ENCODE measurements at regions not wholly inside any gene's neighbourhood (a gene's known extent, or its start where the extent isn't known, plus 50 kb on each side); places are given as distances from the start of the nearest gene placed in this dataset.

GRCh38 chr4:23332313-23332712 lies 557.5 kb downstream of the PPARGC1A start:
- no peak for DNase-seq

GRCh38 chr4:23327120-23327519 lies 562.7 kb downstream of the PPARGC1A start:
- DNase-seq, result no peak

GRCh38 chr4:23324021-23324690 lies 565.7 kb downstream of the PPARGC1A start:
- DNase-seq, result no peak

DNA sequence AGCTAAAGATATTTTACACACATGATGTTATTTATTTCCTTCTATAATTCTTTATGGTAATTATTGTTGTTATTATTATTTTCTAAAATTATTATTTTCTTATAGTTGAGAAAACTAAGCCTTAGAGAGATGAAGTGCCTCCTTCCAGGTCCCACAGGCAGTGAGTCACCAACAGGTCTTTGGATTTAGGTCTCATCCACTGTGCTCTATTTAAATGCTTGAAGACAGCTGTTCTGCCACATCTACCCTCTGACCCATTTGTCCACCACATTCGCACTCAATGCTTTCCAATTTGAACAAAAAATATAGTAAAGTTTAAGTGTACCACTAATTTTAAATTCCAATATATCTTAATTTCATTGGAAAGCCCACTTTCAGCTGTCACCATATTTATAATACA lies 566.4 kb downstream of the PPARGC1A start:
- DNase-seq, result no peak

- DNase-seq, result no peak
Observed at GRCh38 chr4:23322732-23323131, 567.1 kb downstream of the PPARGC1A start.

DNA sequence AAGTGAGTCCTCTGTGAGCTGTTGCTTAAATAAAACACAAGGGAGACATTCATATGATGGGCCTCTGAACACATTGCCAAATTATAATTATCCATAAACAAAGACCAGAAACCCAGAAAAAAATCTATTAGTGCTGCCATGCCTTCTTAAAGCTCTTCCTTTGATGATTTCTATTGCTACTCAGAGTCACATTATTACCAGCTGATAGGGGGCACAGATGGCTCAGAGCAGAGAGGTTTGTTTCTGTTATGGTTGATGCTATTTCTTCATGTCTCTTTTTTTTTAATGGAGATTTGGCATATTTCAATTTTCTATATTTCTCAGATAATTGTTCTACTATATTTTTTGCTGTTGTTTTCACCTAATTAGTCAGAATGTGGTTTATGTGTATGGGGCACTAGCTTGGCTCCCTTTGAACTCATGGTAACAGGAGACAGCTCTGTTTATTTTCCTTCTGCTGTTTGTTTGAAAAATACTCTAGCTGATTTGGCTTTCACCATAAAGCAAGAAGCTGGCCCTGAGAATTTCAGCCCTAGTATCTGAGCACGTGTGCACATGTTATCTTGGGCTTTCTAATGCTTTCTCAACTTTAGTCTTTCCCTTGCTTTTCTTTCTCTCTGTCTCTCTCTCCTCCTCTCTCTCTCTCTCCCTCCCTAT lies 568.8 kb downstream of the PPARGC1A start:
- DNase-seq, result no peak

DNA sequence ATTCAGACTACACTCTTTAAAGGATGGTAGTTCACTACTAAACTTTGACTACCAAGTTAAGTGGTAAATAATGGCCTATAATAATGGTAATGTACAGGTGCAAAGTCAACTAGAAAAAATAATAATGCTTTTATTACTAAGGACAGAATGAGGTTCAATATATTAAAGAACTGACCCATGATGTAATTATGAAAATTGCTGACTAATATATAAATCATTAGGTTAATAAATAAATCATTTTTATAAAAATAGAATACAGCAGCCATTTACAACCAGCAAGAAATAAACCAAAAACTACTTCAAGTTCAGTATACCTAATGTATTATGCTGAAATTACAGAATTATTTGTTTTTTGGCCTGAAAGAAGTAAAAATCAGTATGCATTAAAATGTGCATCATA lies 577.2 kb downstream of the PPARGC1A start:
- DNase-seq, result no peak

- no peak for DNase-seq
Observed at GRCh38 chr4:23311983-23312382, 577.9 kb downstream of the PPARGC1A start.

GRCh38 chr4:23305026-23305425 lies 584.8 kb downstream of the PPARGC1A start:
- DNase-seq, result no peak

GRCh38 chr4:23298371-23298770 lies 591.5 kb downstream of the PPARGC1A start:
- no peak for DNase-seq

GRCh38 chr4:23297327-23297726 lies 592.5 kb downstream of the PPARGC1A start:
- no peak for DNase-seq

DNA sequence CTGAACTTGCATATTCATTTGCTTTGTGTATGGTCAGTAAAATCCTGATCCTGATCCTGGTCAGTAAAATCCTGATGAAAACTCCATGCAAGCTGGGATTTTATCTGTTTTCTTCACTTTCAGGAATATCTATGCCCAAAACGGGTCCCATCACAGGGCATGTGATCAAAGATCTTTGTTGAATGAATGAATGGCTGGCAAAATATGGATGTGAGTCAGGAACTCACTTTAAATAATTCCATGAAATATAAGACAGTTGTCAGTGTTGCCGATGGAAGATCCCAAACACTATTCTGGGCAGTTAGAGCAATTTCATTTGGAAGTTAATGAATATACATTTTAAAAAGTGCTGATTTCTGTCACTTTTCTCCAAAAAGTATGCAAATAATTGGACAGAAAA lies 598.4 kb downstream of the GBA3 start:
- DNase-seq, result no peak

DNA sequence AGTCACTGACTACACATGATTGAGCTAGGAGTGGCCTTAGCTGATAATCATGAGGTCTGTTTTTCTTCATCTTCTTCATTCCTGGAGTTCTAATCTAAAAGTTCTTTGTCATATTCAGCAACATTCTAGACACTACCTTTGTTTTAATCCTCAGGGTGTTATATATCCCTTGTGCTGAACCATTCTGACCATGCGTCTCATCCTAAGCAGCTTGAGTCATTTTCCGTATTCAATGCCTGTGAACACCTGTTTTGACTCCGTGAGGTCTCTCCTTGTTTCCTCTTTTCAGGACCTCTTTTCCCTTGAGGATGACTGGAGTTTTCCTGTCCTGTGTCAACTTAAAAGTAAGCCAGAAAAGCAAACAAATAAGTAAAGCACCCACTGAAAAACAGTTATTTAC lies 597.9 kb downstream of the GBA3 start:
- no peak for DNase-seq

- no peak for DNase-seq
Observed at GRCh38 chr4:23279377-23279986, 586.7 kb downstream of the GBA3 start.

DNA sequence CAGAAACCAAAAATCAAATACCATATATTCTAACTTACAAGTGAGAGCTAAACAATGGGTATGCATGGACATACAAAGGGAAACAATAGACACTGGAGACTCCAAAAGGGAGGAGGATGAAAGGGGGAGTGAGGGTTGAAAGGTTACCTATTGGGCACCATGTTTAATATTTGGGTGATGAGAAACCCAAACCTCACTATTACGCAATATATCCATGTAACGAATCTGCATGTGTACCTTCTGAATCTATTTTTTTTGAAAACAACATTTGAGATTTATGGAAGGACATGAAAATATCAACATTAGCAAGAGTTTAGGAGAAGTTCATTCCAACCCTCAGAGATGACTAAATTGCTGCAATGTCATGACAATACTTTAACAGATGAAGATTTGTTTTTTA lies 586.1 kb downstream of the GBA3 start:
- DNase-seq, result no peak

- DNase-seq, result no peak
Observed at GRCh38 chr4:23276076-23276475, 583.3 kb downstream of the GBA3 start.

GRCh38 chr4:23269566-23269965 lies 576.8 kb downstream of the GBA3 start:
- no peak for DNase-seq

DNA sequence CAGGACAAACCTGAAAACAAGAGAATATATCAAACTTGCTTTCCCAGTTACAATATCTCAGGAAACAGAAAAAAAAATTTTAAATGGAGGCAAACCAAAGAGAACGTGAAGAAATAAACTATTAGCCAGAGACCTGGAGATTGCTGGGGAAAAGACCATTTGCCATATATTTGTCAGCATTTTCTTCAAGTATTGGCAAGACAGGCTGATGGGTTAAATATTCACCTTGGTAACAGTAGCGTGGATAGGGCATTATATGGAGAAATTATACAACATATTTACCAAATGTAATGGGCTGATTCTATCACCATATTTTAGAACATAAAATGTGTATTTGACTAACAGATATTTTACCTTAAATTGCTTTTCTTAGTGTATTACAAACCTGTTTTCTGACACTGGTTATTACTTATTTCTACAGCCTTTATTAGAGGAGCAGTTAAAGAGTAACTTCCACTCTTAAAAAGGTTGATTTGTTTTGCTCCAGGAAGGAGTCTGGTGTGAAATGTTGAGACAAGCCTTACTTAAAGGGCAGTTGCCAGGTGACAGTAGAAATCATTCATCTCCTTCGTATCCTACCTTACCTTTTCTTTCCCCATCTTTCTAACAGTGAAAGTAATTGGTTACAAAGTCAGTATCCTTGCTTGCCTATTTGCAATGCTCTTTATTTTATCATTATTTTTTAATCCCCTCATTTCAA lies 575.5 kb downstream of the GBA3 start:
- no peak for DNase-seq

GRCh38 chr4:23266401-23266800 lies 573.7 kb downstream of the GBA3 start:
- no peak for DNase-seq

GRCh38 chr4:23260511-23260910 lies 567.8 kb downstream of the GBA3 start:
- DNase-seq, result no peak

GRCh38 chr4:23245203-23245832 lies 552.6 kb downstream of the GBA3 start:
- DNase-seq, result no peak

DNA sequence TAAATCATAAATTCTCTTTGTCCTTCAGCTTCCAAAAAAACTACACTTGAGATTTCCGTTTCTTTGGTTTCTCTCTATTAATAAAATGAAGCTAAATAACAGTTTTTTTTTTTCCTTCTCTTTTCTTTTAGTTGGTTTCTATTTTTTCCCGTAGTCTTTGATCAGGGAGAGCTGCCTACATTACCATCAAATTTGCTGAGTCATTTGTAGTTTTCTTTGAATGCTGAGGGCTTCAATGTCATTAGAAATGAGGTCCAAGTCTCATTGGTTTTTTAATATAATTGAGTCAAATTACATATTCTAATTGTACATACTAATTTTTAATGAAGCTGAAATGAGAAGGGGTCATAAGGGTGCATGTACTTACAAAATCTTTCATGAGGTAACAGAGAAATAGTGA lies 550.2 kb downstream of the GBA3 start:
- no peak for DNase-seq

DNA sequence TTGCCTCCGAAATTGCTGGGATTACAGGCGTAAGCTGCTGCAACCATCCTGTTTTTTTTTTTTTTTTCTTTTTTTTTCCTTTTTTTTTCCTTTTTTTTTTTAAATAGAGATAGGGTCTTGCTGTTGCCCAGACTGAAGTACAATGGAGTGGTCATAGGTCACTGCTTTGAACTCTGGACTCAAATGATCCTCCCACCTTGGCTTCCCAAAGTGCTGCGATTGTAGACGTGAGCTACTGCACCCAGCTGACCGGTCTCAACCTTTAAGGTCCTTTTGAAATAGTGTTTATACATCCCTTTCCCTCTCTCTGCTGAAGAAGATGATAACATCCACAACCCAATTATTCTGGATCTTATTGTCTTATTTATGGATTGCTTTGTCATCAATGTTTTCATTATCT lies 548.7 kb downstream of the GBA3 start:
- DNase-seq, result no peak
